Left lung (tissue), 4 donors: ENCODE measurements at regions not wholly inside any gene's neighbourhood (a gene's known extent, or its start where the extent isn't known, plus 50 kb on each side); places are given as distances from the start of the nearest gene placed in this dataset.

Source experiments
- ATAC-seq: fragments of 200-7000 bp; cut with Tn5 transposase; one replicate; pipeline ENCODE4 v1.9.1; 2020; ENCODE audit warnings: moderate library complexity
- DNase-seq, 4 donors: peaks; one replicate each; pipeline ENCODE4 v3.0.0-alpha.2; 2013 to 2020
- H3K27ac ChIP-seq, 2 donors: fragments of 200-600 bp; sonication (generic) in 1 of 2; one replicate each; pipeline versions ENCODE4 v1.5.0 to v1.8.0; 2020 to 2021
- H3K27me3 ChIP-seq, 2 donors: fragments of 200-600 bp; sonication (generic) in 1 of 2; one replicate each; pipeline versions ENCODE4 v1.5.0 to v1.8.0; 2020 to 2021
- H3K36me3 ChIP-seq, 2 donors: fragments of 200-600 bp; sonication (generic) in 1 of 2; one replicate each; pipeline versions ENCODE4 v1.5.0 to v1.8.0; 2020 to 2021
- H3K4me1 ChIP-seq, 2 donors: fragments of 200-600 bp; one replicate each; pipeline ENCODE4 v1.8.0; 2021
- H3K4me3 ChIP-seq, 2 donors: fragments of 200-600 bp; sonication (generic) in 1 of 2; one replicate each; pipeline versions ENCODE4 v1.5.0 to v1.8.0; 2020 to 2021; ENCODE audit warnings: mild to moderate bottlenecking in 1 of 2
- H3K9me3 ChIP-seq, 2 donors: fragments of 200-600 bp; sonication (generic) in 1 of 2; one replicate each; pipeline versions ENCODE4 v1.5.0 to v1.8.0; 2020 to 2021
- intact Hi-C, 2 donors: fragments of 100-400 bp; cut with DNase I; formaldehyde crosslinking; loops; one replicate each; pipeline versions ENCODE4 v1.11.2 to v1.14.2; 2022
- TF ChIP-seq, protein P1 (sequence below), 2 donors: fragments of 200-600 bp; sonication (generic) in 1 of 2; IDR thresholded peaks; one replicate each; pipeline versions ENCODE4 v1.5.0 to v1.8.0; 2021; ENCODE audit warnings: antibody characterized with exemption in 2 of 2
- donor health status: DM: no; HTN: yes; CAD: no.
- donor health status: DM: no; HTN: no; CAD: no.

DNA sequence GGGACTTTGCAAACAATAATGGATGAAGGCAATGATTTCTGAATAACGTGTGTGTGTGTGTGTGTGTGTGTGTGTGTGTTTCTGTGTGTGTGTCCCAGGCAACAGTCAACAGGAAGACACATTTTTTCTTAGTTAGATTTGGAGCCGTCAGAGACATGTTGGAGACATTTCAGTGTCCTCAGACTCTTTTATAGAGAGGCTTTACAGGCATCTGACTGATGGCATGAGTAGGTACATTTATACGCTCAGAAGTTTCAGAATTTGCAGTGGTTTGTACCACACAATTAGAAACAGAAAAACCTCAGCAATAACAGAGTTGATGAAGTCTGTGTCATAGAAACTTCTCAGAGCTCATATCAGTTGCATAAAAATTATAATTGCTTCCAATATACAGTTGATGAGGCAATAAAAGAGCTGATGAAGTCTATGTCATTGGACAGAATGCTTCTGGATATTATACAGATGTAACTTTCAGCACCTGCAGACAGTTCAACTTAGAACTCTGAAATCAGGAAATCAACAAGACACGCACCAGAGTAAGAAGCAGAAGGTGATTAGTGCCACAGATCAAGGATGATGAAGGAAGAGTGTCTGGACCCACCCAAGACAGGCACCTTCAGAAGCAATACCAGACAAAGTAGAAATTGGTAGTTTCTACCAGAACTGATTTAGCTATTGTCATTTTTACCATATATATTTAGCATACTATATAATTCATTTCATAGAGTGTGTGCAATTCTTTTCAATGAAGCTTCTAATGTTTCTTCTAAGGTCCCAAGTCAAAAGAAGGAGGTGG is 104.5 kb upstream of the LYZL1 start:
- H3K27me3 ChIP-seq: peaks cover 0 to 6% of the 10 kb centered on the region in 2 donors
- ATAC-seq: no peak
- intact Hi-C loops: no loop called here
- no peak for DNase-seq
- no peaks in the 10 kb centered on the region for H3K9me3 ChIP-seq
- no peaks in the 10 kb centered on the region for H3K36me3 ChIP-seq
- H3K27ac ChIP-seq: no peak overlapping the region
- TF ChIP-seq, protein P1, sequence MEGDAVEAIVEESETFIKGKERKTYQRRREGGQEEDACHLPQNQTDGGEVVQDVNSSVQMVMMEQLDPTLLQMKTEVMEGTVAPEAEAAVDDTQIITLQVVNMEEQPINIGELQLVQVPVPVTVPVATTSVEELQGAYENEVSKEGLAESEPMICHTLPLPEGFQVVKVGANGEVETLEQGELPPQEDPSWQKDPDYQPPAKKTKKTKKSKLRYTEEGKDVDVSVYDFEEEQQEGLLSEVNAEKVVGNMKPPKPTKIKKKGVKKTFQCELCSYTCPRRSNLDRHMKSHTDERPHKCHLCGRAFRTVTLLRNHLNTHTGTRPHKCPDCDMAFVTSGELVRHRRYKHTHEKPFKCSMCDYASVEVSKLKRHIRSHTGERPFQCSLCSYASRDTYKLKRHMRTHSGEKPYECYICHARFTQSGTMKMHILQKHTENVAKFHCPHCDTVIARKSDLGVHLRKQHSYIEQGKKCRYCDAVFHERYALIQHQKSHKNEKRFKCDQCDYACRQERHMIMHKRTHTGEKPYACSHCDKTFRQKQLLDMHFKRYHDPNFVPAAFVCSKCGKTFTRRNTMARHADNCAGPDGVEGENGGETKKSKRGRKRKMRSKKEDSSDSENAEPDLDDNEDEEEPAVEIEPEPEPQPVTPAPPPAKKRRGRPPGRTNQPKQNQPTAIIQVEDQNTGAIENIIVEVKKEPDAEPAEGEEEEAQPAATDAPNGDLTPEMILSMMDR (IDR thresholded peaks at IDR 0.05): no peak
- H3K4me1 ChIP-seq: no peaks in the 10 kb centered on the region
- H3K4me3 ChIP-seq: no peak overlapping the region

DNA sequence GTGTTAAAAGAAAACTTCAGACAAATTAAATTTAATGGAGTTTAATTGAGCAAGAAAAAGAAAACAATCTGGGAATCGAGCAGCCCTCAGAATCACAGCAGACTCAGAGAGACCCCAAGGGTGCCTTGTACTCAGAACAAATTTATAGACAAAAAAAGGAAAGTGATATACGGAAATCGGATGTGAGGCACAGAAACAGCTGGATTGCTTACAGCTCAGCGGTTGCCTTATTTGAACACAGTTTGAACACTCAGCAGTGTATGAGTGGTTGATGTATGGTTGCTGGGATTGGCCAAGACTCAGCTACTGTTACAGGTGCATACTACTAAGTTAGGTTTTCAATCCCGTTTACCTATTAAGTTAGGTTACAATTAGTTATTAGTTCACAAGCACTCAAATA is 103.8 kb upstream of the LYZL1 start:
- Histone ChIP-seq H3K27ac (no peak overlapping the region), H3K36me3 (no peaks in the 10 kb centered on the region), H3K4me3 (no peak overlapping the region), H3K27me3 (peaks cover 0 to 6% of the 10 kb centered on the region in 2 donors), H3K4me1 (no peaks in the 10 kb centered on the region), H3K9me3 (no peaks in the 10 kb centered on the region)
- no peak for ATAC-seq
- TF ChIP-seq, protein P1 (IDR thresholded peaks at IDR 0.05): no peak
- intact Hi-C loops: no loop called here
- DNase-seq: no peak

DNA sequence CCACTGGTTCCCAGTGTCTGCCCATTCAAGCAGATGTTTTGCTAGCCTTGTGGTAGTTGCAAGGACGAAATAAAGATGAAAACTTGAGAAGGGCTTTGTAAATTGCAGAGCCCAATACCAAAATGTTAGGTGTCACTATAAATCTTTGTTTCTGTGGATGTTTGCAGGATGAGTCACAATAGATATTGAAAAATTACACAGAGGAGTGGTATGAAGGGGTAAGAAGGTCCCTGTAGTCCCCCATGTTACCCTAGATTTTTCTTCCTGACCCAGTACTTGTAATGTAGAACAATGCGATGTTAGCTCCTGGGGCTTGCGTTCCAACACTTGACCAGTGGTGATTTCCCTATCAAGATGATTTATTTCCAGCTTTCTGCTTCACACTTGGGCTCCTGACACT is 102.6 kb upstream of the LYZL1 start:
- Histone ChIP-seq H3K27me3 (peaks cover 0 to 7% of the 10 kb centered on the region in 2 donors), H3K4me3 (no peak overlapping the region), H3K27ac (no peak overlapping the region), H3K36me3 (no peaks in the 10 kb centered on the region), H3K4me1 (no peaks in the 10 kb centered on the region), H3K9me3 (no peaks in the 10 kb centered on the region)
- TF ChIP-seq, protein P1 (IDR thresholded peaks at IDR 0.05): no peak
- ATAC-seq (no peak), DNase-seq (no peak)
- intact Hi-C loops: no loop called here

DNA sequence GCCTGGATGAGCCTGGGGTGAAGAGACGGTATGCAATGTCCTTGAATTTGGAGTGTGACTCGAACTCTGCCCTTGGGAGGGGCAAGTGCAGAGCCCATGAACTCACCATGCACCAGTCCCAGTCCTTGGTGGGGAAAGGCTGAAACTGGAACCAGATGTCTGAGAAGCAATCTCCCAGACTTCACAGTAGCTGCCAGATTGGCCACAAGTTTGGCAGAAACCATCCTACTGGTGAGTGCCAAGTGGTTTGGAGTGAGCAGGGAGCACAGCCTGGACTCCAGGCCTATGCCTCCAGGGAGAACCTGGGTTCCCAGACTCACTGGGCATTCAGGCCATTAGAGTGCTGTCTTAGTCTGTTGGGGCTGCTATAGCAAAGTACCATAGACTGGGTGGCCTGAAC is 99.6 kb upstream of the LYZL1 start:
- Histone ChIP-seq H3K4me3 (no peak overlapping the region), H3K27me3 (peaks cover 0 to 11% of the 10 kb centered on the region in 2 donors), H3K36me3 (no peaks in the 10 kb centered on the region), H3K4me1 (no peaks in the 10 kb centered on the region), H3K9me3 (no peaks in the 10 kb centered on the region), H3K27ac (no peak overlapping the region)
- ATAC-seq (no peak), DNase-seq (no peak)
- intact Hi-C loops: no loop called here
- TF ChIP-seq, protein P1 (IDR thresholded peaks at IDR 0.05): no peak

DNA sequence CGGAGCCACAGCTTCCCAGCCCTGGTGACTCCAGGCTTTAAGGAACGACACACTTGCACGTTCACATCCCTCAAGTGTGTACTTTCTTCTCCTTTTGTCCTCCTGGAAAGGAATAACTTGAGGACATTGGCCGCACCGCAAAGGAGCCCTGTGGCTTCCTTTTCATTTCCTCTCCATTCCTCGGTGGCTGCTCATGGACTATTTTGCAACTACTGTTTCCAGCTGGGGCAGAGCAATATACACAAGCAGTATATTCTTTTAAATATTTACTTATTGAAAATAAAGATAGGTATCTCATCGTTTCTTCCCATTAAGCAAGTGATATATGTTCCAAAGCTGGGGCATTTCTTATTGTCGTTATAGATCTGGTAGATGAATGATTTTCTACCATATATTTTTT is 97.2 kb upstream of the LYZL1 start:
- H3K4me3 ChIP-seq: no peak overlapping the region
- no peak overlapping the region for H3K27ac ChIP-seq
- no peaks in the 10 kb centered on the region for H3K9me3 ChIP-seq
- no peaks in the 10 kb centered on the region for H3K4me1 ChIP-seq
- ATAC-seq (no peak), DNase-seq (no peak)
- H3K36me3 ChIP-seq: no peaks in the 10 kb centered on the region
- intact Hi-C loops: no loop called here
- TF ChIP-seq, protein P1 (IDR thresholded peaks at IDR 0.05): no peak
- H3K27me3 ChIP-seq: peaks cover 0 to 9% of the 10 kb centered on the region in 2 donors
